Pulmonary artery endothelial cell (primary cell): ENCODE measurements at regions not wholly inside any gene's neighbourhood (a gene's known extent, or its start where the extent isn't known, plus 50 kb on each side); places are given as distances from the start of the nearest gene placed in this dataset.
A peak's percentile ranks its signal among the peaks of the same experiment; 100 is the strongest.

ENCODE experiments used
- DNase-seq: peaks from one replicate; pipeline ENCODE4 v3.0.0-alpha.2; 2011; ENCODE audit warnings: low read depth, low spot score

DNA sequence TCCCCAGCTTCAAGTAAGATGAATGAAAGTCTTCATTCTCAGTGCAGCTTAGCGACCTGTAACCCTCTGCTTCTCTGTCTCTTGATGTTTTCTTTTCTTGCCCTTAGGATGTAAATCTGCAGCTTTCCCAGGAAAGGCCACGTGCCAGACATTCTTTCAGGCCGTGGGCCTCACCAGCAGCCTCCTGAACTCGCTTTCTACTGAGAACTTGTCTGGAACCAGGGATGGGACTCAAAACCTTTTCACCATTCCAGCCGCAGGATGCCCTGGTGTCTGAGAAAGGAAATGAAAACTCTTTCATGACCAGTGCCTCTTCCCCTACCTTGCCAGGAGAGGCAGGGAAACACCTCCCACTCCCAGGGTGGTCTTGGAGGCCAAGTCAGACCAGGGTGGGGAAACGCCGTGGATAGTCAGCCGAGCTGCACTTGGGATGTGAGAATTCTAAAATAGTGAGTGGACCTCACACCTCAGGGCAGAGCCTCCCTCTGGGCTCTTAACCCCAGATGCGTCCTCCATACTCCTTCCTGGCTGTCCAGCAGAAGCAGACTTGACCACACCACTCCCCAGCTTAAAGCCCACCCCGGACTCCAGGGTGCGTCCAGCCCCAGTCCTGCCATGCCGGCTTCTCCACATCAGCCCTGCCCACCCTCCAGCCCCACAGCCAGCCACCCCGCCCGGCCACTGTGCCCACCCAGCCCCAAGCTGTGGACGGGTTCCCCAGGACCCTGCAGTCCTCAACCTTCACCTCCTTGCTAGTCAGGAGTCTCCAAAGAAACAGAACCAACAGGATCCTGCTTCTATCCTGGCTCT is 115.5 kb downstream of the TWIST2 start:
- no peak for DNase-seq

DNA sequence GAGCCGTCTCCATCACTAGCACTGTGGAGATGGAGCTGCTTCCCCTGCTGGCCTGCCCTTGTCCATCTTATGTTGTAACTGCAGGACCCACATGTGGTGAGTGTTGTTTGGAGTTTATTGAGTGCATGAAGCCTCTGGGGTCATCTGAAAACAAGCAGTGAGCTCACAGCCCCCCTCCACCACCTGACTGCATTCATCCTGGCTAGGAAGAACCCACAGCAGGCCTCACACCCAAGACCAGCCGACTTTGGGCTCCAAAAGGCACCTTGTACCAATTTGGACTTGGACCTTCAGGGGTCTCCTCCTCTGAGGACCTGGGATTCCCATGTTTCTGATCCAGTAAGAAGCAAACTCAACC is 116.1 kb downstream of the TWIST2 start:
- no peak for DNase-seq

DNA sequence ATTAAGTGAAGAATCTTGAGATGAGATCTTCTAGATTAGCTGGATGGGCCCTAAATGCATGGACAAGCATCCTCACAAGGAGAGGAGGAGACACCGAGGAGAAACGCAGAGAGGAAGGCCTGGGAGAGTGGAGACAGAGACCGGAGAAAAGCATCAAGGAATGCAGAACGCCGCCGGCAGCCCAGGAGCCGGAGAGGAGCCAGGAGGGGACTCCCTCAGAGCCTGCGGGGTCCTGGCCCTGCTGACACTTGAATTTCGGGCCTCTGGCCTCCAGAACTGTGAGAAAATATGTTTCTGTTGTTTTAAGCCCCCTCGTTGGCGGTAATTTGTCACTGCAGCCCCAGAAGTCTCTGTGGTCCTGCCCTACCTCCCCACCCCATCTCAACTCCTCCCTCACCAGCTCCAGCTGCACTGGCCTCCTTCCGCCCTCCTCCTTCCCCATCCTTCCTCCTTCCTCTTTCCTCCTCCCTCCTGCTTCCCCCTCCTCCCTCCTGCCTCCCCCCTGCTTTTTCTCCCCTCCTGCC is 116.7 kb downstream of the TWIST2 start:
- no peak for DNase-seq

DNA sequence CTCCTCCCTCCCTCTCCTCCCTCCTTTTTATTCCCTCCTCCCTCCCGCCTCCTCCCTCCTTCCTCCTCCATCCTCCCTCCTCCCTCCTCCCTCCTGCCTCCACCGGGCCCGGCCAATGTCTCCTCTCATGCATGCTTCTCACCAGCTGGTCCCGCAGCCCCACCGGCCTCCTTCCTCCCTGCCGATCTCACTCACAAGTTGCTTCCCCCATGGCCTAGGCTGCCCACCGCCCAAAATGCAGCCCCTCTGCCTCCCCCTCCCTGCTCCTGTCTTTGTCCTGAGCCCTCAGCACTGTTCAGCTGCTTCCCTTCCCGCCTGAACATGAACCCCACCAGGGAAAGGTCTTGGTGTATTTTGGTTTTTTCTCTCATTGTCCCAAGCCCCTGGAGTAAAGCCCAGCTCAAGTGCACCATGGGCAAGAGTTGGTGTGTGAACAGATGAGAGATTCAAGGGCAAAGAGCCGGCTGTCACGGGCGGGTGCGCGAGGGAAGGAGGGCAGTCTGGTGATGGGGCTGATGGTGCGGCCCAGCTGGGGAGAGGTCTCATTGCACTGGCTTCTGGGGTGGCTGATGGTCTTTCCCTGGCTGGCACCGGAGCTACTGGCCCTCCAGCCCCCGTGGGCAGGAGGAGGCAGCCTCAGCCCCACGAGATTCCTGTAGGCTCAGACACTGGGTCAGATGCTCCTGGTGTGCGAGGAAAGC is 117.6 kb downstream of the TWIST2 start:
- DNase-seq: no peak

DNA sequence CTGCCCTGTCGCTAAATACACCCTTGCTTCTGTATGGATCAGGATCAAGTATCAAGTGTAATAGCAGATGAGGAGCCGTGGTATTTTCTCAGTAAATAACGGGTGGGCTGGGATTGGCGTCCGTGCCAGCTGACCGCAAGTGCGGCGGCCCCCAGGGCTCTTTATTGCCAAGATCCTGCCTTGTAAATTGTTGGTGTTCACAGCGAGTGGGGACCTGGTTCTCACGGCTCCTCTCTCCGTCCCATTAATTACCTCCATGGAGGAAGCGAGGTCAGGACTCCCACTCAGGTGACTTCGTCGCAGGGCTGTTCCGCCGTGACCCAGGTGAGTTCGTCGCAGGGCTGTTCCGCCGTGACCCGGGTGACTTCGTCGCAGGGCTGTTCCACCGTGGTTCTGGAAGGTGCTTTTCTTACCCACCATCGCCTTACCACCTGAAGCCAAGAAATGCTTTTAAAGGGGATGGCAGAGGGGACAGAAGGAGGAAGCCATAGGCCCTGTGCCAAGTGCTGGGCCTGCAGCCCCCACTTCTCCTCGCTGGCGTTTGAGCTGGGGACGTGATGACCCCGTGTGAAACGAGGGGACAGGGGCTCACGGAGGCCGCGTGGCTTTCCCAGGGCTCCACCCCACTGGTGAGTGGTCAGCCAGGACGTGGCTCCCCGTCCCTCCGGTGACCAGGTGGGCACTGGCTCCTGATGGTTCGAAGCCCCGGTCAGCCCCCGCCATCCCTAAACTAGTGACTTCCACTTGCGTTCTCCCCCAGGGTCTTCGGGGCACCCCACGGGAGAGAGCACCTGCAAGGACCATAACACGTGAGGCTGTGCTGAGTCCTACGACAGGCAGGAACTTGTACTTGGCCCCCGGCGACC is 118.4 kb downstream of the TWIST2 start:
- DNase-seq: no peak

- DNase-seq: no peak
Measured at GRCh38 chr2:238967031-238967977, 119.4 kb downstream of the TWIST2 start.

- DNase-seq: no peak
Measured at GRCh38 chr2:238967978-238968360, 120.1 kb downstream of the TWIST2 start.

DNA sequence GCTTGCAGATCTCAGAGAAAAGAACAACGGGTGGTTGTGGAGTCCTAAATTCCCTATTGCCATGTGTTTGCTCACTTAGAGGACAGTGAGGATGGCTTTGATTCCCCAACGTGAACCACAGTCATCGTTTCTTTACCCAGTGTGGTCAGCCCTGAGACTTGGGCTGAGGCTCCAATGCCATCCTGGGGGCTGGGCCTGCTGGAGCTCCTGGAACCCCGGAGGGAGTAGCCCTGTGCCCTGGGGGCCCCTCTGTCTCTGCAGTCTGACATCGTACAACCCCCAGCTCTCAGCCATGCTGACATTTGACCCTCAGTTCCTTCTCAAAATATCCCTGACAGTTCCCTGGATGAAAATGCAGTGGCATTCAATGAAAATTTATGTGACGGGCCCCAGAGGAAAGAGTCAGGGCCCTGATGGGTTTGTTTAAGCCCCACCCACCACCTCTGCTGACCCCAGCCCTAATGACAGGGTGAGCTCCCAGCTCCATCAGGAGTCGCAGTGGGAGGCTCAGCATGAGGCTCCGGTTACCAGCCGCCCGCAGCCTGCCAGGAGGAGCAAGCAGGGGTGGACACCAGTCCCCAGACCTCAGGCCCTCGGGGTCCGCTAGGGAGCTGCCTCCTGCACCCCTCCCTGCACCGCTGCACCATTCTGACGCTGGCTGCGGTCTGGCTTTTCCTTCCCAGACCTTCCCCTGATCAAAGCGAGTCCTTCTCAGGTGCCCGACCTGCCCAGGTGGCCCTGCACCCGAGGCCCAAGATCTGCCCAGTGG is 120.9 kb downstream of the TWIST2 start:
- no peak for DNase-seq

GRCh38 chr2:238969857-238970256 is 122.0 kb downstream of the TWIST2 start:
- DNase-seq: no peak

GRCh38 chr2:238970553-238971081 is 122.7 kb downstream of the TWIST2 start:
- DNase-seq: no peak

GRCh38 chr2:238971318-238972145 is 123.6 kb downstream of the TWIST2 start:
- DNase-seq: no peak

- DNase-seq: no peak
Measured at GRCh38 chr2:238972146-238972445, 124.2 kb downstream of the TWIST2 start.

DNA sequence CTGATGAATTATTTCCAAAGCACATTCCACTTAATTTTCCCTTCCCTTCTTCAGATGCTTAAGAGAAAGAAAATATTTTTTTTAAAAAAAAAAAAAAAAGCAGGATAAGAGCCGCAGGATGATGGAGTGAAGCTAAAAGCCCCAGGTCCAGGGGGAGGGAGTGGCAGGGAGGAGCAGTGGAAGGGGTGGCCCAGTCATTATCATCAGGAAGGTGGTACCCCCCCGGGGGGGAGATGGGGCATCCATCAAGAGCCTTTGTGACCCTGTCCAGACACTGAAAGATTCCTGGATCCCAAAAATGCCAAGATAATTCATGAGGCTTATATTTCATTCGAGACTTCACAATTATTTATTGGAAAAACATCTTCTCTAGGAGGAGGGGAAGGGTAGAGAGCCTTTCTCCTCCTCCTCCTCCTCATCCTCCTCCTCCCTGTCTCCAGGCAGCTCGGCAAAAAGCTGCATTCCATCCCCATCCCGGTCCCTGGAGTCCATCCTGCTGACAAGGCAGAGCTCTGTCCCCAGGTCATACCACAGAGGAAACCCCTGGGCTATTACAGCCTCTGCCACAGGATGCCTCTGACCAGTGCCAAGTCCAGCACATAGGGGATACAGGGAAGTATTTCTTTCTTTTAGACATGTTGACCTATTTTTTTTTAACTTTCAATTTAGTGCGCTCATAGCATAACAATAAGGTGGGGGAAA is 125.3 kb downstream of the TWIST2 start:
- DNase-seq: no peak

GRCh38 chr2:238974081-238974480 is 126.2 kb downstream of the TWIST2 start:
- DNase-seq: no peak

DNA sequence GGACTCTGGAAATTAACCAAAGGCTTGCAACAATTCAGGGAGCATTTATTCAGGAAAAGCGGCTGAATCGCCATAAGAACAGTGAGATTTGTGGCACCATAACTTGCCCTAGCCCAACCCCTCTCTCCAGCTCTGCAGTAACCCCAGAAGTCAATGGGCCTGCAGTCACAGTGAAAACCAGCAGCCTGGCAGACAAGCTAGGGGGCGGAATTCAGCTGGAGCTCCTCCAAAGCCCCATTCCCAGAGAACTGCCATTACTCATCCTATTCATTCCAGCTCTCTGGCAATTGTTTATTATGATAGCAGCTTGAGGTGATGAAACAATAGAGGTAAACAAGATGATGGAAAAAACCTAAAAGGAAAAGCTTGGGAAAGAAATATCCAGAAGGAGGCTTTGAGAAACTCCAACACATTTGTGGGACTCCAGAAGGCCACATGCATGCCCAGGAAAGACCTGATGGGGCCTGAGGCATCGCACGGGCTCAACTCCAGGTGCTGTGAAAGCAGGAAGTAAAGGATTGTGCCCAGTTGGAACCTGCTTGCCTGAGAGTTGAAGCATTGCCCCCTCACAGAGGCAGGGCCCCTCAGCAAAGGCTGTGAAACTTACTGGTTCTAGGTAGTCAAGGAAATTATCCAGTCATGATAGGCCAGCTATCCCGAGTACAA is 126.7 kb downstream of the TWIST2 start:
- peak; percentile 67 for DNase-seq

- DNase-seq: no peak
Measured at GRCh38 chr2:238975408-238975807, 127.5 kb downstream of the TWIST2 start.

DNA sequence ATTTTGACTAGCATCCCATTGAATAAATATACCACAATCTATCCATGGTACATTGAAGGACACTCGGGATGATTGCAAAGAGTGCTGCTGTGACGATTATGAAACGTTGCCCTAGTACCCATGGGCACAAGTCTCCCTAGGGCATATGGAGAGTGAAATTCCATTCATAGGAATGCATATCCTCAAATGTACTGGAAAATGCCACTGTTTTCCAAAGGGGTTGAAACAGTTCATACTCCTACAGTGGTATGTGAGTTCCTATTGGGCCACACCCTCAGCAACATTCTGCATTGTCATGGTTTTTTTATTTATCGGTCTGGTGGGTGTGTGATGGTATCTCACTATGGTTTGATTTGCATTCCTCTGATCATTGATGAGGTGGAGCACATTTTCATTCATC is 130.6 kb downstream of the TWIST2 start:
- DNase-seq: no peak

GRCh38 chr2:238979636-238980035 is 131.8 kb downstream of the TWIST2 start:
- DNase-seq: no peak
